PC-9 (cell line): ENCODE measurements at regions not wholly inside any gene's neighbourhood (a gene's known extent, or its start where the extent isn't known, plus 50 kb on each side); places are given as distances from the start of the nearest gene placed in this dataset.

Experiments
- BruUV-seq: library from RNA; stranded (reverse); fragments of 400-500 nt; replicated peaks from 2 replicates; lab custom pipeline; 2021; lab: Mats Ljungman, UMichigan
- CTCF ChIA-PET: fragments of 300-600 bp; sonication (Branson Sonifier 250); formaldehyde crosslinking; loops from one replicate; lab custom pipeline; 2022; ENCODE audit warnings: antibody characterized with exemption; lab: Charles Lee
- POLR2A ChIA-PET: fragments of 300-600 bp; sonication (Branson Sonifier 250); formaldehyde crosslinking; loops from one replicate; lab custom pipeline; 2022; ENCODE audit warnings: antibody characterized with exemption; ENCODE audit not compliant: unreplicated experiment; lab: Charles Lee
- DNase-seq, 2 experiments: peaks; one replicate each; pipeline versions ENCODE4 v3.0.0 to v3.0.0-alpha.2; 2015 to 2022; ENCODE audit warnings: mixed read lengths in 1 of 2
- H2AFZ ChIP-seq: fragments of 200-600 bp; sonication (generic); 2 replicates; pipeline ENCODE4 v1.8.1; 2017; ENCODE audit warnings: antibody characterized with exemption
- H3F3A ChIP-seq: fragments of 200-600 bp; sonication (generic); 2 replicates; pipeline ENCODE4 v1.8.1; 2017; ENCODE audit warnings: antibody characterized with exemption, mild to moderate bottlenecking, low read depth; ENCODE audit not compliant: insufficient read depth
- H3K27ac ChIP-seq: fragments of 200-600 bp; sonication (generic); 2 replicates; pipeline ENCODE4 v1.6.1; 2016; ENCODE audit warnings: mixed run types
- H3K27me3 ChIP-seq: fragments of 200-600 bp; sonication (generic); 2 replicates; pipeline ENCODE4 v1.6.1; 2016; ENCODE audit warnings: low read depth, mixed run types; ENCODE audit not compliant: insufficient read depth
- H3K36me3 ChIP-seq: fragments of 200-600 bp; sonication (generic); 2 replicates; pipeline ENCODE4 v1.6.1; 2016; ENCODE audit warnings: low read depth, mixed run types
- H3K4me1 ChIP-seq: fragments of 200-600 bp; sonication (generic); replicated peaks from 2 replicates; pipeline ENCODE4 v1.6.1; 2016; ENCODE audit warnings: mixed run types; ENCODE audit not compliant: insufficient read depth
- H3K4me2 ChIP-seq: fragments of 200-600 bp; sonication (generic); 2 replicates; pipeline ENCODE4 v1.6.1; 2017; ENCODE audit warnings: mixed run types
- H3K4me3 ChIP-seq: fragments of 200-600 bp; sonication (generic); 2 replicates; pipeline ENCODE4 v1.6.1; 2016; ENCODE audit warnings: mixed run types
- H3K79me2 ChIP-seq: fragments of 200-600 bp; sonication (generic); 2 replicates; pipeline ENCODE4 v1.6.1; 2017; ENCODE audit warnings: low read depth, mixed run types
- H3K9me2 ChIP-seq: fragments of 200-600 bp; sonication (generic); 2 replicates; pipeline ENCODE4 v1.8.1; 2017; ENCODE audit warnings: mild to moderate bottlenecking; ENCODE audit not compliant: insufficient read depth
- H3K9me3 ChIP-seq: fragments of 200-600 bp; sonication (generic); 2 replicates; pipeline ENCODE4 v1.8.1; 2016; ENCODE audit warnings: low read depth; ENCODE audit not compliant: insufficient read depth
- H4K20me1 ChIP-seq: fragments of 200-600 bp; sonication (generic); 2 replicates; pipeline ENCODE4 v1.8.1; 2017; ENCODE audit not compliant: insufficient read depth
- CTCF ChIP-seq: fragments of 200-600 bp; sonication (generic); conservative IDR thresholded peaks from 2 replicates; pipeline ENCODE4 v1.6.1; 2017; ENCODE audit warnings: mixed run types, antibody characterized with exemption, mild to moderate bottlenecking, moderate library complexity
- EZH2 ChIP-seq: fragments of 200-600 bp; sonication (generic); IDR thresholded peaks from 2 replicates; pipeline ENCODE4 v1.8.0; 2017; ENCODE audit warnings: antibody characterized with exemption, low read depth
- intact Hi-C: fragments of 100-400 bp; cut with micrococcal nuclease; formaldehyde crosslinking; loops from one replicate; pipeline ENCODE4 v1.10.0; 2022; ENCODE audit not compliant: unreplicated experiment

GRCh38 chr3:148604270-148605085 is 93.2 kb upstream of the AGTR1 start:
- Histone ChIP-seq H3K9me2 (no peaks in the 10 kb centered on the region), H3K36me3 (no peaks in the 10 kb centered on the region), H3K27ac (no peak overlapping the region), H4K20me1 (no peaks in the 10 kb centered on the region), H3K79me2 (no peaks in the 10 kb centered on the region), H3F3A (no peaks in the 10 kb centered on the region), H3K4me1 (peaks cover 22% of the 10 kb centered on the region), H3K4me2 (peak overlapping the region; percentile 18; the same call in 1 of the 2 replicates), H3K9me3 (no peaks in the 10 kb centered on the region), H3K27me3 (no peaks in the 10 kb centered on the region), H3K4me3 (no peak overlapping the region), H2AFZ (no peak overlapping the region)
- POLR2A ChIA-PET: interaction anchor here (0.5 kb wide), 1 partner anchor 72 kb away, joined by 4 read pairs; no protein-coding TSS in a partner anchor
- intact Hi-C loops: loop anchor here (5.0 kb wide), 1 partner anchor 93 kb away; the partner anchor contains the start of gene AGTR1
- no peak for TF ChIP-seq EZH2
- no peak for TF ChIP-seq CTCF
- BruUV-seq: no TSS peak
- DNase-seq: peak in 1 of 2 experiments; percentile 7
- CTCF ChIA-PET: no interaction called here

GRCh38 chr3:148605521-148605920 is 92.2 kb upstream of the AGTR1 start:
- Histone ChIP-seq H2AFZ (no peak overlapping the region), H3K4me1 (peaks cover 19% of the 10 kb centered on the region), H3K4me2 (no peak overlapping the region), H3K27me3 (no peaks in the 10 kb centered on the region), H4K20me1 (no peaks in the 10 kb centered on the region), H3K4me3 (no peak overlapping the region), H3K79me2 (no peaks in the 10 kb centered on the region), H3K9me3 (no peaks in the 10 kb centered on the region), H3K9me2 (no peaks in the 10 kb centered on the region), H3F3A (no peaks in the 10 kb centered on the region), H3K27ac (no peak overlapping the region), H3K36me3 (no peaks in the 10 kb centered on the region)
- CTCF ChIA-PET: no interaction called here
- TF ChIP-seq EZH2: no peak
- no peak for TF ChIP-seq CTCF
- no peak for DNase-seq
- POLR2A ChIA-PET: no interaction called here
- BruUV-seq: no TSS peak
- intact Hi-C loops: no loop called here

- H3K27ac ChIP-seq: no peak overlapping the region
- H3K36me3 ChIP-seq: no peaks in the 10 kb centered on the region
- H3K9me2 ChIP-seq: no peaks in the 10 kb centered on the region
- no peaks in the 10 kb centered on the region for H3K79me2 ChIP-seq
- no peak for DNase-seq
- CTCF ChIA-PET: no interaction called here
- POLR2A ChIA-PET: no interaction called here
- H4K20me1 ChIP-seq: no peaks in the 10 kb centered on the region
- no peaks in the 10 kb centered on the region for H3K27me3 ChIP-seq
- no peaks in the 10 kb centered on the region for H3K9me3 ChIP-seq
- TF ChIP-seq EZH2 (no peak), CTCF (no peak)
- H3F3A ChIP-seq: no peaks in the 10 kb centered on the region
- BruUV-seq: no TSS peak
- H3K4me3 ChIP-seq: no peak overlapping the region
- no peak overlapping the region for H2AFZ ChIP-seq
- H3K4me2 ChIP-seq: no peak overlapping the region
- intact Hi-C loops: no loop called here
- H3K4me1 ChIP-seq: peaks cover 4% of the 10 kb centered on the region; the same call in 1 of the 2 replicates
These were observed 90.7 kb upstream of the AGTR1 start for GRCh38 chr3:148606979-148607378.
